Left kidney (tissue), 1 donor: ENCODE measurements at regions not wholly inside any gene's neighbourhood (a gene's known extent, or its start where the extent isn't known, plus 50 kb on each side); places are given as distances from the start of the nearest gene placed in this dataset.

ENCODE experiments used
- DNase-seq: peaks from one replicate; pipeline ENCODE4 v3.0.0-alpha.2; 2013

GRCh38 chr4:184528051-184528450 is 53.7 kb upstream of the IRF2 start:
- no peak for DNase-seq

DNA sequence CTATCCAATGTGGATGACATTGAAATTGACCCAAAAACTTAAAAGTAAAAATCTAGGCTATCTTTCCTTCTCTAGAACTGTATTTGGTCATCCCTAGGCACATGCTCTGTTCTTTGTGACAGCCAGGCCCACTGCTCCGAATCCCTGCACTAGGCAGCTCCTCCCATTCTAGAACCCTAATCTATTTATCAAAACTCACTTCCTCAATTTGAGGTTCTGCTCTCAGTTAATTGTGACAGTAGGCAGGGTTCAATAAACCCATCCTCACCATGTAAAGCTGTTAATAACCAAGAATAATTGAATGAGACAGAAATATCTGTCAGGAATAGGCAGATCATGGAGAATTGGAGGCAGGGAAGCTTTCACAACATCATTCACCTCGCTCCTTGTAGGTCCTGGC is 51.9 kb upstream of the IRF2 start:
- DNase-seq: no peak
